ENCODE measurements at regions not wholly inside any gene's neighbourhood (a gene's known extent, or its start where the extent isn't known, plus 50 kb on each side); places are given as distances from the start of the nearest gene placed in this dataset.

- TF ChIP-seq CTCF (conservative IDR thresholded peaks at IDR 0.05; ENCODE audit: low read length) = no peak
- no peak for TF ChIP-seq EZH2phosphoT487 (IDR thresholded peaks at IDR 0.05; ENCODE audit: borderline replicate concordance)
Observed at GRCh38 chr17:55576996-55577586, 65.8 kb upstream of the SMIM36 start.
